ENCODE measurements at regions not wholly inside any gene's neighbourhood (a gene's known extent, or its start where the extent isn't known, plus 50 kb on each side); places are given as distances from the start of the nearest gene placed in this dataset.

DNA sequence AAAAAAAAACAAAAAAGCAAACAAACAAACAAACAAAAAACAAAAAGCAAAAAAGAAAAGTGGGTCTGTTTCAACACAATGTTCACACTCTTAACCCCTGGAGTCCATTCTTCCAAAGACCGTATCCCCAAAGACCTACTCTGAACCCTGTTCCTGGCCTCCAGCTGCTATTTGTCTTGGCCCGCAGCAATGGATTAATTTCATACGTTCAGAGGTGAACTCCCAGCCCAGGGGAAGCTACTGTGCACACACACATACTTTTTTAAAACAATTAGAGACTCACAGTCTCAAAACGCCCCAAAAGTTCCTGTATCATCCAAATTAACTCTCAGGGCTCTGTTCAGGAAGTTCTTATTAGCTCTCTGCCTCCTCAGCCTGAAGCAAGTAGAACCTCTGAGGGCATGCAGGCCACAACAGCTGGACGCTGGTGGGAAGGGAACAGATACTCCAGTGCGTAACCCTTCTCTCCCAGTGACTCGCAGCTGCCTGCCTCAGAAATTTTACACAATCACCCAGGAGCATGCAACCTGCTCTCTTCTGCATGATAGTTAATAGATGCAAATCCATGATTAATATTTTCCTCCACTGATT is 395.4 kb downstream of the RRAGC start:
- Histone ChIP-seq H3K9me1 (replicated peaks; ENCODE audit: control insufficient read depth, extremely low read depth, insufficient read depth, low read length) (no peaks in the 10 kb centered on the region), H3K9ac (replicated peaks; ENCODE audit: extremely low read depth, insufficient read depth, low read length) (no peak overlapping the region), H3K36me3 (ENCODE audit: control insufficient read depth in 2 of 2, extremely low read depth in 1 of 2, insufficient read depth in 2 of 2, low read length in 2 of 2) (no peaks in the 10 kb centered on the region), H3K27ac (ENCODE audit: insufficient read depth, low read depth, low read length) (no peak overlapping the region), H3K4me2 (ENCODE audit: insufficient read depth, low read length) (no peak overlapping the region), H3K4me3 (replicated peaks in 1 of 3; ENCODE audit: insufficient read depth in 1 of 3, low read depth in 1 of 3, low read length in 3 of 3) (no peak overlapping the region), H3K4me1 (ENCODE audit: control insufficient read depth, extremely low read depth, insufficient read depth, low read length) (no peaks in the 10 kb centered on the region), H4K20me1 (replicated peaks; ENCODE audit: control insufficient read depth, extremely low read depth, insufficient read depth, low read length) (no peaks in the 10 kb centered on the region), H3K27me3 (ENCODE audit: control insufficient read depth in 2 of 2, insufficient read depth in 2 of 2, low read length in 2 of 2) (no peaks in the 10 kb centered on the region), H2AFZ (ENCODE audit: low read depth, low read length) (no peak overlapping the region), H3K9me3 (replicated peaks; ENCODE audit: control insufficient read depth, insufficient read depth, low read length) (no peaks in the 10 kb centered on the region), H3K79me2 (ENCODE audit: control insufficient read depth, insufficient read depth, low read length) (no peaks in the 10 kb centered on the region)
- dilution Hi-C loops (cut with MboI; ENCODE audit: extremely low pct_ligation_motif_present, low sequenced_read_pairs): no loop called here
- POLR2A ChIA-PET: no interaction called here
- BruUV-seq (replicated peaks): no TSS peak
- CTCF ChIA-PET: no interaction called here
- intact Hi-C loops (cut with micrococcal nuclease): no loop called here
- no peak for FAIRE-seq
- no peak for DNase-seq (ENCODE audit: low read depth, low spot score)
- TF ChIP-seq MYC (IDR thresholded peaks at IDR 0.05; ENCODE audit: low read depth, low read length) (no peak), POLR2AphosphoS5 (IDR thresholded peaks at IDR 0.05; ENCODE audit: insufficient read depth, low read depth, low read length) (no peak), GATA2 (IDR thresholded peaks at IDR 0.05; ENCODE audit: insufficient read depth, insufficient read length, low read depth, low read length) (no peak), JUN (IDR thresholded peaks at IDR 0.05; ENCODE audit: borderline replicate concordance, insufficient read depth, insufficient read length, low read depth) (no peak), EZH2 (IDR thresholded peaks at IDR 0.05; ENCODE audit: borderline replicate concordance, low read depth, low read length, severe bottlenecking) (no peak), FOS (IDR thresholded peaks at IDR 0.05; ENCODE audit: borderline replicate concordance, insufficient read depth, low read length) (no peak), POLR2A (IDR thresholded peaks at IDR 0.05; ENCODE audit: low read depth, low read length) (no peak)
- TF ChIP-seq, protein P1, sequence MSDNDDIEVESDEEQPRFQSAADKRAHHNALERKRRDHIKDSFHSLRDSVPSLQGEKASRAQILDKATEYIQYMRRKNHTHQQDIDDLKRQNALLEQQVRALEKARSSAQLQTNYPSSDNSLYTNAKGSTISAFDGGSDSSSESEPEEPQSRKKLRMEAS (IDR thresholded peaks at IDR 0.05; ENCODE audit: insufficient read depth, insufficient read length): no peak
- TF ChIP-seq, protein P2, sequence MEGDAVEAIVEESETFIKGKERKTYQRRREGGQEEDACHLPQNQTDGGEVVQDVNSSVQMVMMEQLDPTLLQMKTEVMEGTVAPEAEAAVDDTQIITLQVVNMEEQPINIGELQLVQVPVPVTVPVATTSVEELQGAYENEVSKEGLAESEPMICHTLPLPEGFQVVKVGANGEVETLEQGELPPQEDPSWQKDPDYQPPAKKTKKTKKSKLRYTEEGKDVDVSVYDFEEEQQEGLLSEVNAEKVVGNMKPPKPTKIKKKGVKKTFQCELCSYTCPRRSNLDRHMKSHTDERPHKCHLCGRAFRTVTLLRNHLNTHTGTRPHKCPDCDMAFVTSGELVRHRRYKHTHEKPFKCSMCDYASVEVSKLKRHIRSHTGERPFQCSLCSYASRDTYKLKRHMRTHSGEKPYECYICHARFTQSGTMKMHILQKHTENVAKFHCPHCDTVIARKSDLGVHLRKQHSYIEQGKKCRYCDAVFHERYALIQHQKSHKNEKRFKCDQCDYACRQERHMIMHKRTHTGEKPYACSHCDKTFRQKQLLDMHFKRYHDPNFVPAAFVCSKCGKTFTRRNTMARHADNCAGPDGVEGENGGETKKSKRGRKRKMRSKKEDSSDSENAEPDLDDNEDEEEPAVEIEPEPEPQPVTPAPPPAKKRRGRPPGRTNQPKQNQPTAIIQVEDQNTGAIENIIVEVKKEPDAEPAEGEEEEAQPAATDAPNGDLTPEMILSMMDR (IDR thresholded peaks at IDR 0.05; ENCODE audit: extremely low read depth in 1 of 2, insufficient read depth in 1 of 2, low read depth in 1 of 2, low read length in 2 of 2): no peak
